Loucy (cell line): ENCODE measurements at regions not wholly inside any gene's neighbourhood (a gene's known extent, or its start where the extent isn't known, plus 50 kb on each side); places are given as distances from the start of the nearest gene placed in this dataset.

Experiments used
- H2AFZ ChIP-seq: fragments of 200-600 bp; sonication (generic); 2 replicates; pipeline ENCODE4 v1.6.0; 2016; ENCODE audit warnings: antibody characterized with exemption, mild to moderate bottlenecking, low read length, moderate library complexity
- H3F3A ChIP-seq: fragments of 200-600 bp; 2 replicates; pipeline ENCODE4 v1.6.0; 2016; ENCODE audit warnings: antibody characterized with exemption, low read depth, mild to moderate bottlenecking
- H3K27me3 ChIP-seq: fragments of 200-600 bp; sonication (generic); 2 replicates; pipeline ENCODE4 v1.6.1; 2014; ENCODE audit warnings: low read length, mild to moderate bottlenecking; ENCODE audit not compliant: insufficient read depth, poor library complexity, severe bottlenecking
- H3K36me3 ChIP-seq: fragments of 200-600 bp; sonication (generic); 2 replicates; pipeline ENCODE4 v1.6.1; 2016; ENCODE audit warnings: low read length; ENCODE audit not compliant: insufficient read depth
- H3K4me1 ChIP-seq: fragments of 200-600 bp; sonication (generic); 2 replicates; pipeline ENCODE4 v1.5.1; 2014; ENCODE audit warnings: low read length, mild to moderate bottlenecking; ENCODE audit not compliant: insufficient read depth, poor library complexity, severe bottlenecking
- H3K4me2 ChIP-seq: fragments of 200-600 bp; sonication (generic); 2 replicates; pipeline ENCODE4 v1.6.0; 2014; ENCODE audit warnings: antibody characterized with exemption, low read length, low read depth, mild to moderate bottlenecking; ENCODE audit not compliant: poor library complexity, severe bottlenecking
- H3K4me3 ChIP-seq: fragments of 200-600 bp; sonication (generic); 2 replicates; pipeline ENCODE4 v1.5.1; 2014; ENCODE audit warnings: low read length, mild to moderate bottlenecking, mixed read lengths; ENCODE audit not compliant: poor library complexity, severe bottlenecking
- H3K79me2 ChIP-seq: fragments of 200-600 bp; sonication (generic); 2 replicates; pipeline ENCODE4 v1.6.1; 2014; ENCODE audit warnings: low read length; ENCODE audit not compliant: insufficient read depth
- H3K9ac ChIP-seq: fragments of 200-600 bp; sonication (generic); 2 replicates; pipeline ENCODE4 v1.6.0; 2014; ENCODE audit warnings: mild to moderate bottlenecking, low read depth, low read length, moderate library complexity; ENCODE audit not compliant: poor library complexity, severe bottlenecking
- H3K9me2 ChIP-seq: fragments of 200-600 bp; sonication (generic); replicated peaks from 2 replicates; pipeline ENCODE4 v1.6.1; 2016; ENCODE audit warnings: low read depth, low read length, mixed read lengths
- H3K9me3 ChIP-seq: fragments of 200-600 bp; sonication (generic); 2 replicates; pipeline ENCODE4 v1.6.1; 2014; ENCODE audit warnings: mild to moderate bottlenecking, antibody characterized with exemption, low read length, low read depth; ENCODE audit not compliant: insufficient read depth
- H4K20me1 ChIP-seq: fragments of 200-600 bp; sonication (generic); 2 replicates; pipeline ENCODE4 v1.6.0; 2014; ENCODE audit warnings: antibody characterized with exemption, low read length, mild to moderate bottlenecking; ENCODE audit not compliant: insufficient read depth, poor library complexity, severe bottlenecking
- CTCF ChIP-seq: fragments of 200-600 bp; sonication (generic); conservative IDR thresholded peaks from 2 replicates; pipeline ENCODE4 v1.5.1; 2014; ENCODE audit warnings: mild to moderate bottlenecking, antibody characterized with exemption, low read length
- EZH2phosphoT487 ChIP-seq: fragments of 200-600 bp; IDR thresholded peaks from 2 replicates; pipeline ENCODE4 v1.6.1; 2018; ENCODE audit warnings: antibody characterized with exemption, mild to moderate bottlenecking, moderate library complexity, borderline replicate concordance

- Histone ChIP-seq H4K20me1 (no peaks in the 10 kb centered on the region), H3F3A (no peaks in the 10 kb centered on the region), H3K79me2 (no peaks in the 10 kb centered on the region), H3K9ac (no peak overlapping the region), H3K9me3 (no peaks in the 10 kb centered on the region), H3K36me3 (no peaks in the 10 kb centered on the region), H3K4me1 (no peaks in the 10 kb centered on the region), H3K4me2 (no peak overlapping the region), H3K27me3 (no peaks in the 10 kb centered on the region), H3K9me2 (no peaks in the 10 kb centered on the region), H2AFZ (no peak overlapping the region), H3K4me3 (no peak overlapping the region)
- TF ChIP-seq EZH2phosphoT487 (no peak), CTCF (no peak)
These were observed 149.1 kb downstream of the NXNL2 start for GRCh38 chr9:88684046-88684445.

- no peak for TF ChIP-seq EZH2phosphoT487
- no peak for TF ChIP-seq CTCF
- no peaks in the 10 kb centered on the region for H3K27me3 ChIP-seq
These were observed 149.9 kb downstream of the NXNL2 start for GRCh38 chr9:88684845-88685244.

GRCh38 chr9:88685966-88686365, 151.0 kb downstream of the NXNL2 start:
- H3K4me3 ChIP-seq, result no peak overlapping the region
- H3F3A ChIP-seq, result no peaks in the 10 kb centered on the region
- H3K36me3 ChIP-seq, result no peaks in the 10 kb centered on the region
- H3K9me2 ChIP-seq, result no peaks in the 10 kb centered on the region
- no peak overlapping the region for H3K4me2 ChIP-seq
- no peaks in the 10 kb centered on the region for H3K79me2 ChIP-seq
- H3K9me3 ChIP-seq, result no peaks in the 10 kb centered on the region
- H2AFZ ChIP-seq, result no peak overlapping the region
- H4K20me1 ChIP-seq, result no peaks in the 10 kb centered on the region
- no peaks in the 10 kb centered on the region for H3K27me3 ChIP-seq
- H3K4me1 ChIP-seq, result no peaks in the 10 kb centered on the region
- TF ChIP-seq CTCF (no peak), EZH2phosphoT487 (no peak)
- no peak overlapping the region for H3K9ac ChIP-seq

More at GRCh38 chr9:88684845-88685244, 149.9 kb downstream of the NXNL2 start:
- Histone ChIP-seq H3K4me1 (no peaks in the 10 kb centered on the region), H3K9me2 (no peaks in the 10 kb centered on the region), H3F3A (no peaks in the 10 kb centered on the region), H3K9ac (no peak overlapping the region), H3K79me2 (no peaks in the 10 kb centered on the region), H3K4me3 (no peak overlapping the region), H4K20me1 (no peaks in the 10 kb centered on the region), H3K9me3 (no peaks in the 10 kb centered on the region), H3K4me2 (no peak overlapping the region), H3K36me3 (no peaks in the 10 kb centered on the region), H2AFZ (no peak overlapping the region)
